Retinal pigment epithelial cell (primary cell): ENCODE measurements at regions not wholly inside any gene's neighbourhood (a gene's known extent, or its start where the extent isn't known, plus 50 kb on each side); places are given as distances from the start of the nearest gene placed in this dataset.

Source experiments
- DNase-seq: peaks from one replicate; pipeline ENCODE4 v3.0.0-alpha.2; 2010; ENCODE audit warnings: low read depth
- H3K4me3 ChIP-seq: 2 replicates; pipeline ENCODE4 v1.5.1; 2011; ENCODE audit warnings: mild to moderate bottlenecking, low read length, control low read depth, moderate library complexity
- CTCF ChIP-seq: conservative IDR thresholded peaks from 2 replicates; pipeline ENCODE4 v1.5.1; 2011; ENCODE audit warnings: low read depth, low read length, control low read depth, inconsistent platforms

- TF ChIP-seq CTCF = no peak
- DNase-seq = no peak
- H3K4me3 ChIP-seq = no peak overlapping the region
These were observed 255.7 kb downstream of the CTTN start for GRCh38 chr11:70654016-70654415.

DNA sequence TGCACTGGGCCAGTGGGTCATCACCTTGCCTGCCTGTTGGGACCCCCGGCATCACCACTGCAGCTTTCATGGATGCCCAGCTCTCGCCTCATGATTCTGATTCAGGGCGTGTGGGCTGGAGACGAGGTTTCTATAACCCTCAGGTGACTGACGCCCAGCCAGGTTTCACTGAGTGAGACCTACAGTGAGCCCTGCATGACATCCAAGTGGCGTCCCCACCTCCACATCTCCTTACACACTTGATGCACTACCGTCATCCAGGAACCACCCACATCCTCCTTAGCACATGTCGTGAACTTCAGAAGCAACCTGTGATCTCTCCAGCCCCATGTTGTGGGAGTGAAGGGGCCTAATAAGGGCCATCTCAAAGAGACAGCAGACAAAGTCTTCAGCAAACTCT is 257.5 kb downstream of the CTTN start:
- H3K4me3 ChIP-seq = no peak overlapping the region
- DNase-seq = no peak
- no peak for TF ChIP-seq CTCF

DNA sequence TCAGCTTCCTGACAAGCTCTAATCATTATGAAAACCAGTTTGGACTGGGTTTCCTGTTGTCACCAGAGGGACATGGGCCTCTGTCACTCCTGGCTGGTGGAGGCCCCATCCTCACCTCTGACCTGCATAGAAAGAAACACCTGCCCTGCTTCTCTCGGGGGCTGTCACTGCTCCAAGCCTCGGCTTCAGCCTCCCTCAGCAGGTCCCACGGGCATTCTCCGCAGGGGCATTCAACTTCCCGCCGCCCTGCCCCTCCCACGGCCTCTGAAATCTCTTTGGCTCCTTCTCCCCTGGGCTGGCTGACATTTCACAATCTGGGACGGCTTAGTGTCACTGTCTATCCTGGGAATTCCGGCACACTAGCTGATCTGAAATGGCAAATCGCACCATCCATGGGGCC is 257.9 kb downstream of the CTTN start:
- no peak for TF ChIP-seq CTCF
- no peak overlapping the region for H3K4me3 ChIP-seq
- no peak for DNase-seq

- no peak for DNase-seq
- TF ChIP-seq CTCF = no peak
- H3K4me3 ChIP-seq = no peak overlapping the region
These were observed 261.9 kb downstream of the CTTN start for GRCh38 chr11:70660059-70660888.

DNA sequence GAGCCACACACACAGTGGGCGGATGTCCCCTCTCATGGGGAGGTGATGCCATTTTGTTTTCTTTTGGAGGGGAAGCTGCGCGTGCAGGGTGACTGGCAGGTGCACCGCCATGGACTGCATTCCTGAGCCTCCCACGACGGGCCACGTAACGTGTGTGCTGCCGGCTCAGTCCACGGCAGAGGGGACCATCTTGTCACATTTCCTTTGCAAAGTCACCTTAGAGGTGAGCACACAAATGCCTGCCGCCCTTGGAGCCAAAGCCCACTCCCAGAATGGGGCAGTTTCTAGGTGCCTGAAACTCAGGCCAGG is 262.5 kb downstream of the CTTN start:
- no peak for DNase-seq
- TF ChIP-seq CTCF = no peak
- H3K4me3 ChIP-seq = no peak overlapping the region

DNA sequence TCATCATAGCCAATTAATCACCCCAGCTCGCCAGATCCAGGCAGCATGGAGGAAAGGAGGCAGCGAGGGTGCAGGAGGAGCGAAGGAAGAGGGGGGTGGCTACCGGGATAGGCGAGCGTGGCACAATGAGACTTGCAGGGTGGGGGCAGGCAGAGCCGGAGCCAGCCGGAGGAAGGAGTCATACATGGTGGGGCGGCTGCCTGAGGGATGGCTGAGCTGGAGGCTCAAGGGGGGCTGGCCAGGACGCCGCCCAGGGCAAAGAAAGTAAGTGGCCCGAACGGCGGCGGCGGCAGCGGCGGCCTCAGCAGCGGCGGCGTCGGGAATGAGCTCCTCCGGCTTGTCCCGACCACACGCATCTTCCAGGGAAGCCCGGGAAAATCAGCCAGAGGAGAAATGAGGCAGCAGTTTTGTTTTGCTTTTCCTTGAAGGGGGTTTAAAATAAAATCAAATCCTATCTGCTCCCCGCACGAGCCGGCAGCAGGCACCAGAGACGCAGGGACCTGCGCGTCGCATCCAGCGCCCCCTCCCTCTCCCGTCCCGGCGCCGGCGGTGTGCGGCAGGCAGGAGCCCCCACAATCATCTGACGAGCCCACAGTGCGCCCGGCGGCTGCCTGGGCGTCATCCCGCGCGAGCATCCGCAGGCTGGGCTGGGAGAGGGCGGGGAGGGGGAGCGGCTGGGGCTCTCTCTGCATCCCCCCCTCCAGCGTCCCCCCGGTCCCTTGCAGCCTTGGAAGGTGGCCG is 263.6 kb downstream of the CTTN start:
- H3K4me3 ChIP-seq = no peak overlapping the region
- DNase-seq = no peak
- no peak for TF ChIP-seq CTCF

- DNase-seq = no peak
- H3K4me3 ChIP-seq = no peak overlapping the region
- TF ChIP-seq CTCF = no peak
These were observed 264.4 kb downstream of the CTTN start for GRCh38 chr11:70662691-70663098.
